Astrocyte (in vitro differentiated cells and primary cell): ENCODE measurements at regions not wholly inside any gene's neighbourhood (a gene's known extent, or its start where the extent isn't known, plus 50 kb on each side); places are given as distances from the start of the nearest gene placed in this dataset.

Experiments used
- DNase-seq: peaks from one replicate; pipeline ENCODE4 v3.0.0-alpha.2; 2010; ENCODE audit warnings: low read depth
- FAIRE-seq: peaks from 2 replicates; lab custom pipeline; 2011; peaks lifted over from hg19 to GRCh38; lab: Jason Lieb, UNC
- H2AFZ ChIP-seq: 2 replicates; pipeline ENCODE4 v1.6.0; 2012; ENCODE audit warnings: low read depth, low read length, inconsistent platforms
- H3K27ac ChIP-seq: 2 replicates; pipeline ENCODE4 v1.5.1; 2011; ENCODE audit warnings: low read depth, low read length, inconsistent platforms
- H3K27me3 ChIP-seq: 2 replicates; pipeline ENCODE4 v1.6.0; 2011; ENCODE audit warnings: low read length, inconsistent platforms; ENCODE audit not compliant: insufficient read depth
- H3K36me3 ChIP-seq: 2 replicates; pipeline ENCODE4 v1.5.1; 2011; ENCODE audit warnings: low read length, inconsistent platforms; ENCODE audit not compliant: insufficient read depth
- H3K4me1 ChIP-seq: 2 replicates; pipeline ENCODE4 v1.5.1; 2011; ENCODE audit warnings: low read length, inconsistent platforms; ENCODE audit not compliant: insufficient read depth
- H3K4me2 ChIP-seq: 2 replicates; pipeline ENCODE4 v1.6.0; 2012; ENCODE audit warnings: low read length, inconsistent platforms
- H3K4me3 ChIP-seq: 2 replicates; pipeline ENCODE4 v1.5.1; 2011; ENCODE audit warnings: low read depth, mild to moderate bottlenecking, low read length, inconsistent platforms; ENCODE audit not compliant: insufficient read depth
- H3K79me2 ChIP-seq: 2 replicates; pipeline ENCODE4 v1.6.0; 2012; ENCODE audit warnings: mild to moderate bottlenecking, low read length, inconsistent platforms; ENCODE audit not compliant: insufficient read depth
- H3K9ac ChIP-seq: 2 replicates; pipeline ENCODE4 v1.6.0; 2012; ENCODE audit warnings: mild to moderate bottlenecking, low read length, inconsistent platforms
- H3K9me3 ChIP-seq: 2 replicates; pipeline ENCODE4 v1.5.1; 2012; ENCODE audit warnings: low read depth, mild to moderate bottlenecking, low read length, inconsistent platforms; ENCODE audit not compliant: insufficient read depth
- H4K20me1 ChIP-seq: 2 replicates; pipeline ENCODE4 v1.6.0; 2012; ENCODE audit warnings: low read length, inconsistent platforms; ENCODE audit not compliant: insufficient read depth
- H3K27ac Mint-ChIP-seq: one replicate; pipeline ENCODE4 v1.8.0; 2021; ENCODE audit warnings: mild to moderate bottlenecking, mixed read lengths; ENCODE audit not compliant: unreplicated experiment
- H3K27me3 Mint-ChIP-seq: one replicate; pipeline ENCODE4 v1.8.0; 2021; ENCODE audit warnings: low read depth, mixed read lengths; ENCODE audit not compliant: unreplicated experiment
- H3K36me3 Mint-ChIP-seq: one replicate; pipeline ENCODE4 v1.8.0; 2021; ENCODE audit warnings: low read depth, mixed read lengths; ENCODE audit not compliant: unreplicated experiment
- H3K4me1 Mint-ChIP-seq: one replicate; pipeline ENCODE4 v1.8.0; 2021; ENCODE audit warnings: low read depth, mixed read lengths; ENCODE audit not compliant: unreplicated experiment
- H3K4me3 Mint-ChIP-seq: one replicate; pipeline ENCODE4 v1.8.0; 2021; ENCODE audit warnings: mild to moderate bottlenecking, moderate library complexity, mixed read lengths; ENCODE audit not compliant: unreplicated experiment
- H3K9me3 Mint-ChIP-seq: one replicate; pipeline ENCODE4 v1.8.0; 2021; ENCODE audit warnings: mild to moderate bottlenecking, mixed read lengths; ENCODE audit not compliant: unreplicated experiment
- EZH2 ChIP-seq: IDR thresholded peaks from 2 replicates; pipeline ENCODE4 v1.6.1; 2012; ENCODE audit warnings: mild to moderate bottlenecking, low read length, inconsistent platforms; ENCODE audit not compliant: insufficient read depth
- TF ChIP-seq, protein P1 (sequence below): IDR thresholded peaks from 2 replicates; pipeline ENCODE4 v1.5.1; 2011; ENCODE audit warnings: low read depth, mild to moderate bottlenecking, inconsistent platforms, low read length, moderate library complexity; ENCODE audit not compliant: insufficient read depth

DNA sequence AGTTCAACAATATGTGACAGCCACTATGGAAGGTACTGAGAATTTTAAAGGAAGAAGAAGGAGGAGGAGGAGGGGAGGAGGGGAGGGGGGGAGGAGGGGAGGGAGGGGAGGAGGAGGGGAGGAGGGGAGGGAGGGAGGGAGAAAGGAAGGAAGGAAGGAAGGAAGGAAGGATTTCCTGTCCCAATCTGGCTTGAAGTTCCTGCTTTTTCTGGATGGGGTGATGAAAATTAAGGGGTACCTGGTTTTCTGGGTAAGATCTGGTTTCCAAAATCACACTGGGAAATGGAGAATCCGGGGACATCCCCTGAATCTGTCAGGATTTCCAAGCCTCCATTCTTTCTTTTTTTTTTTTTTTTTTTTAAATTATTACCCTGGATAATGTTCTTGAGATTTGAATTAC, 271.8 kb downstream of the MTX2 start:
- H3K27ac ChIP-seq: no peak overlapping the region
- H2AFZ ChIP-seq: no peak overlapping the region
- Mint-ChIP-seq H3K4me3 (no peak overlapping the region), H3K27me3 (peaks cover 8% of the 10 kb centered on the region), H3K9me3 (no peaks in the 10 kb centered on the region), H3K27ac (no peak overlapping the region), H3K4me1 (no peaks in the 10 kb centered on the region), H3K36me3 (no peaks in the 10 kb centered on the region)
- H3K4me1 ChIP-seq: no peaks in the 10 kb centered on the region
- TF ChIP-seq, protein P1, sequence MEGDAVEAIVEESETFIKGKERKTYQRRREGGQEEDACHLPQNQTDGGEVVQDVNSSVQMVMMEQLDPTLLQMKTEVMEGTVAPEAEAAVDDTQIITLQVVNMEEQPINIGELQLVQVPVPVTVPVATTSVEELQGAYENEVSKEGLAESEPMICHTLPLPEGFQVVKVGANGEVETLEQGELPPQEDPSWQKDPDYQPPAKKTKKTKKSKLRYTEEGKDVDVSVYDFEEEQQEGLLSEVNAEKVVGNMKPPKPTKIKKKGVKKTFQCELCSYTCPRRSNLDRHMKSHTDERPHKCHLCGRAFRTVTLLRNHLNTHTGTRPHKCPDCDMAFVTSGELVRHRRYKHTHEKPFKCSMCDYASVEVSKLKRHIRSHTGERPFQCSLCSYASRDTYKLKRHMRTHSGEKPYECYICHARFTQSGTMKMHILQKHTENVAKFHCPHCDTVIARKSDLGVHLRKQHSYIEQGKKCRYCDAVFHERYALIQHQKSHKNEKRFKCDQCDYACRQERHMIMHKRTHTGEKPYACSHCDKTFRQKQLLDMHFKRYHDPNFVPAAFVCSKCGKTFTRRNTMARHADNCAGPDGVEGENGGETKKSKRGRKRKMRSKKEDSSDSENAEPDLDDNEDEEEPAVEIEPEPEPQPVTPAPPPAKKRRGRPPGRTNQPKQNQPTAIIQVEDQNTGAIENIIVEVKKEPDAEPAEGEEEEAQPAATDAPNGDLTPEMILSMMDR: no peak
- TF ChIP-seq EZH2: no peak
- H3K27me3 ChIP-seq: peaks cover 6% of the 10 kb centered on the region
- DNase-seq (no peak), FAIRE-seq (no peak)
- H3K9me3 ChIP-seq: no peaks in the 10 kb centered on the region
- no peaks in the 10 kb centered on the region for H4K20me1 ChIP-seq
- H3K4me2 ChIP-seq: no peak overlapping the region
- H3K9ac ChIP-seq: no peak overlapping the region
- H3K79me2 ChIP-seq: no peaks in the 10 kb centered on the region
- no peaks in the 10 kb centered on the region for H3K36me3 ChIP-seq
- H3K4me3 ChIP-seq: no peak overlapping the region

DNA sequence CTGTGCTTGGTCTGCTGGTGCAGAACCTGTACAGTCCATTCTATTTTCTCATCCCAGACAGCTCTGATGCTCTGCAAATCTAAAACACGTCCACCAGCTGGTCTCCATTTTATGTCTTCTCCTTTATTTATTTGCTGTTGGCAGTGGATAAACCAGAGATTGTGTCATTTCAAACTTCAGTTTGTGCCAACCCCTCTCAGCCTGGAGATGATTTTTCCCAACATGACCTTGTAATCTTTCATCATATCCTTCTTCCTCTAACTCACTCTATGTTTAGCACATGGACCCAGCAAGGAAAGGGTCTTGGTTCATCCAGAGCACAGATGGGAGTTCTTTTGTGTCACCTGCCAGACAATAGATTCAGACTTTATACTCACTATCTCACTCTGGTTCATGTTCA, 273.2 kb downstream of the MTX2 start:
- no peaks in the 10 kb centered on the region for H3K9me3 Mint-ChIP-seq
- Histone ChIP-seq H2AFZ (no peak overlapping the region), H4K20me1 (no peaks in the 10 kb centered on the region), H3K4me1 (no peaks in the 10 kb centered on the region), H3K9ac (no peak overlapping the region), H3K27me3 (peaks cover 6% of the 10 kb centered on the region), H3K36me3 (no peaks in the 10 kb centered on the region), H3K4me2 (no peak overlapping the region), H3K4me3 (no peak overlapping the region), H3K9me3 (no peaks in the 10 kb centered on the region), H3K79me2 (no peaks in the 10 kb centered on the region), H3K27ac (no peak overlapping the region)
- DNase-seq (no peak), FAIRE-seq (no peak)
- no peak overlapping the region for H3K4me3 Mint-ChIP-seq
- no peak overlapping the region for H3K27ac Mint-ChIP-seq
- H3K4me1 Mint-ChIP-seq: no peaks in the 10 kb centered on the region
- TF ChIP-seq, protein P1: no peak
- no peak for TF ChIP-seq EZH2
- H3K36me3 Mint-ChIP-seq: no peaks in the 10 kb centered on the region
- peaks cover 11% of the 10 kb centered on the region for H3K27me3 Mint-ChIP-seq

DNA sequence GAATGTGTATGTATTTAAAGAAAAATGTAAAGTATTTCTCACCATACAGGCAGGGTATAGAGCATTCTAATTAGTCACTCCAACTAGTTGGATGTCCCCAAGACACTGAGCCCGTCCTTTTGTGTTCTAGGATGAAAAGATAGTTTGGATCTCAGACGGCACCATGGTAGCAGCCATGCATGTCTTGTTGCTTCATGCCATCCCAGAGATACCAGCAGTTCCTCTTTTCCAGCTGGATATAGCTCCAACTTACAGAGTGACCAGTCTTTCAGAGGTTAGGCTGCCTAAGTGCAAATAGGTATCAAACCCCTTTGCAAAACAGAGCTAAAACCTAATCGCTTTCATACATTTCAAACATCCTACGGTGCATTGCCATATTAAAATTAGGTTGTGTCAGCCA, 275.3 kb downstream of the MTX2 start:
- Histone ChIP-seq H3K9ac (no peak overlapping the region), H3K27ac (no peak overlapping the region), H3K4me2 (no peak overlapping the region), H3K79me2 (no peaks in the 10 kb centered on the region), H2AFZ (no peak overlapping the region), H3K27me3 (peaks cover 5% of the 10 kb centered on the region), H3K4me1 (no peaks in the 10 kb centered on the region), H3K9me3 (no peaks in the 10 kb centered on the region), H3K36me3 (no peaks in the 10 kb centered on the region), H4K20me1 (no peaks in the 10 kb centered on the region), H3K4me3 (no peak overlapping the region)
- Mint-ChIP-seq H3K9me3 (no peaks in the 10 kb centered on the region), H3K27me3 (peaks cover 7% of the 10 kb centered on the region), H3K36me3 (no peaks in the 10 kb centered on the region), H3K27ac (no peak overlapping the region), H3K4me3 (no peak overlapping the region), H3K4me1 (no peaks in the 10 kb centered on the region)
- FAIRE-seq: no peak
- DNase-seq: no peak
- no peak for TF ChIP-seq EZH2
- TF ChIP-seq, protein P1: no peak
